Type B pancreatic cell (in vitro differentiated cells): ENCODE measurements at regions not wholly inside any gene's neighbourhood (a gene's known extent, or its start where the extent isn't known, plus 50 kb on each side); places are given as distances from the start of the nearest gene placed in this dataset.

Source experiments
- DNase-seq: peaks from one replicate; pipeline ENCODE4 v3.0.0; 2021; ENCODE audit warnings: mixed read lengths; ENCODE audit not compliant: unreplicated experiment; ENCODE audit errors: extremely low spot score
- H3K27ac Mint-ChIP-seq: 2 replicates; pipeline ENCODE4 v1.8.0; 2021; ENCODE audit warnings: mild to moderate bottlenecking, mixed read lengths
- H3K27me3 Mint-ChIP-seq: 2 replicates; pipeline ENCODE4 v1.8.0; 2021; ENCODE audit warnings: mixed read lengths
- H3K36me3 Mint-ChIP-seq: 2 replicates; pipeline ENCODE4 v1.8.0; 2021; ENCODE audit warnings: mixed read lengths
- H3K4me1 Mint-ChIP-seq: one replicate; pipeline ENCODE4 v1.8.0; 2021; ENCODE audit warnings: mixed read lengths; ENCODE audit not compliant: unreplicated experiment
- H3K4me3 Mint-ChIP-seq: 2 replicates; pipeline ENCODE4 v1.8.0; 2021; ENCODE audit warnings: mild to moderate bottlenecking, mixed read lengths
- H3K9me3 Mint-ChIP-seq: 2 replicates; pipeline ENCODE4 v1.8.0; 2021; ENCODE audit warnings: mixed read lengths
- CTCF ChIP-seq: fragments of 200-600 bp; sonication (generic); conservative IDR thresholded peaks from 2 replicates; pipeline ENCODE4 v1.5.0; 2021; ENCODE audit warnings: antibody characterized with exemption, mild to moderate bottlenecking

- Mint-ChIP-seq H3K9me3 (peaks cover 11% of the 10 kb centered on the region), H3K36me3 (peaks cover 7% of the 10 kb centered on the region), H3K4me1 (no peaks in the 10 kb centered on the region)
These were observed 287.2 kb upstream of the SASH1 start for GRCh38 chr6:148055419-148055818.

GRCh38 chr6:148059869-148060268 lies 282.8 kb upstream of the SASH1 start:
- TF ChIP-seq CTCF = no peak
- H3K9me3 Mint-ChIP-seq = peaks cover 25% of the 10 kb centered on the region
- H3K36me3 Mint-ChIP-seq = peaks cover 16% of the 10 kb centered on the region
- no peaks in the 10 kb centered on the region for H3K27me3 Mint-ChIP-seq
- H3K4me1 Mint-ChIP-seq = no peaks in the 10 kb centered on the region
- no peak overlapping the region for H3K4me3 Mint-ChIP-seq
- no peak overlapping the region for H3K27ac Mint-ChIP-seq
- no peak for DNase-seq

More at GRCh38 chr6:148055419-148055818, 287.2 kb upstream of the SASH1 start:
- DNase-seq = no peak
- Mint-ChIP-seq H3K4me3 (no peak overlapping the region), H3K27ac (no peak overlapping the region), H3K27me3 (no peaks in the 10 kb centered on the region)
- no peak for TF ChIP-seq CTCF

GRCh38 chr6:148064406-148065134 lies 278.1 kb upstream of the SASH1 start:
- Mint-ChIP-seq H3K4me1 (peaks cover 15% of the 10 kb centered on the region), H3K27ac (no peak overlapping the region), H3K9me3 (peaks cover 33% of the 10 kb centered on the region), H3K27me3 (no peaks in the 10 kb centered on the region), H3K36me3 (peaks cover 9% of the 10 kb centered on the region), H3K4me3 (no peak overlapping the region)
- no peak for TF ChIP-seq CTCF
- no peak for DNase-seq

GRCh38 chr6:148068437-148069061 lies 274.1 kb upstream of the SASH1 start:
- Mint-ChIP-seq H3K4me3 (no peak overlapping the region), H3K4me1 (peaks cover 15% of the 10 kb centered on the region), H3K9me3 (peaks cover 20% of the 10 kb centered on the region), H3K36me3 (peaks cover 3% of the 10 kb centered on the region), H3K27me3 (no peaks in the 10 kb centered on the region), H3K27ac (no peak overlapping the region)
- no peak for DNase-seq
- no peak for TF ChIP-seq CTCF

GRCh38 chr6:148069256-148069655 lies 273.4 kb upstream of the SASH1 start:
- Mint-ChIP-seq H3K27ac (no peak overlapping the region), H3K9me3 (peaks cover 16% of the 10 kb centered on the region), H3K4me3 (no peak overlapping the region), H3K4me1 (peaks cover 17% of the 10 kb centered on the region), H3K36me3 (no peaks in the 10 kb centered on the region), H3K27me3 (no peaks in the 10 kb centered on the region)
- DNase-seq = no peak
- no peak for TF ChIP-seq CTCF
